Small intestine (tissue), 7 donors: ENCODE measurements at regions not wholly inside any gene's neighbourhood (a gene's known extent, or its start where the extent isn't known, plus 50 kb on each side); places are given as distances from the start of the nearest gene placed in this dataset.

Experiments used
- DNase-seq, 2 donors: peaks; one replicate each; pipeline versions ENCODE4 v3.0.0 to v3.0.0-alpha.2; 2013
- FAIRE-seq: peaks from 2 replicates; lab custom pipeline; 2012; peaks lifted over from hg19 to GRCh38; lab: Jason Lieb, UNC
- H3K27ac ChIP-seq, 3 donors: one replicate each; pipeline ENCODE4 v1.5.1; 2013; ENCODE audit warnings: low read length in 2 of 3, mild to moderate bottlenecking in 2 of 3, control low read depth in 1 of 3, inconsistent platforms in 1 of 3, low read depth in 1 of 3, moderate library complexity in 1 of 3
- H3K27me3 ChIP-seq, 3 donors: one replicate each; pipeline ENCODE4 v1.6.1; 2013; ENCODE audit warnings: low read length in 3 of 3, inconsistent platforms in 1 of 3; ENCODE audit not compliant: control insufficient read depth in 3 of 3, insufficient read depth in 3 of 3
- H3K36me3 ChIP-seq, 3 donors: one replicate each; pipeline ENCODE4 v1.6.1; 2013; ENCODE audit warnings: low read length in 3 of 3, inconsistent platforms in 1 of 3, low read depth in 1 of 3, mild to moderate bottlenecking in 1 of 3, moderate library complexity in 1 of 3; ENCODE audit not compliant: control insufficient read depth in 3 of 3, insufficient read depth in 2 of 3
- H3K4me1 ChIP-seq, 3 donors: one replicate each; pipeline ENCODE4 v1.6.1; 2013; ENCODE audit warnings: low read length in 2 of 3, inconsistent platforms in 1 of 3, low read depth in 1 of 3, mild to moderate bottlenecking in 1 of 3, moderate library complexity in 1 of 3; ENCODE audit not compliant: control insufficient read depth in 3 of 3, insufficient read depth in 2 of 3
- H3K4me3 ChIP-seq, 3 donors: one replicate each; pipeline ENCODE4 v1.5.1; 2013; ENCODE audit warnings: low read length in 3 of 3, control low read depth in 1 of 3, inconsistent platforms in 1 of 3, low read depth in 1 of 3, mild to moderate bottlenecking in 1 of 3, moderate library complexity in 1 of 3
- H3K9me3 ChIP-seq, 2 donors: one replicate each; pipeline ENCODE4 v1.6.1; 2013; ENCODE audit warnings: low read depth in 1 of 2, low read length in 1 of 2; ENCODE audit not compliant: control insufficient read depth in 2 of 2, insufficient read depth in 1 of 2
- WGBS, 3 donors: extraction: QIAGEN DNeasy Blood & Tissue Kit; methylation state at CpG; one replicate each; pipeline ENCODE4 v1.1.7; 2013; 5-methylcytosine and 5-hydroxymethylcytosine counted together
- donor health status: healthy with polysubstance abuse.
- donor health status: control.
- donor health status: control.
- donor health status: Bipolar disorder and iron deficiency.
- donor health status: healthy.

GRCh38 chr5:15377573-15378340 lies 122.2 kb upstream of the FBXL7 start:
- no peak overlapping the region for H3K4me3 ChIP-seq
- no peak for FAIRE-seq
- H3K27me3 ChIP-seq, result no peaks in the 10 kb centered on the region
- 76 to 87% (median 84%) methylated on average over 2 of the region's 2 CpGs for WGBS, 3 donors
- H3K36me3 ChIP-seq, result no peaks in the 10 kb centered on the region
- no peaks in the 10 kb centered on the region for H3K4me1 ChIP-seq
- DNase-seq, result no peak
- H3K9me3 ChIP-seq, result no peaks in the 10 kb centered on the region
- H3K27ac ChIP-seq, result no peak overlapping the region

GRCh38 chr5:15376803-15377202 lies 123.2 kb upstream of the FBXL7 start:
- no peaks in the 10 kb centered on the region for H3K4me1 ChIP-seq
- no peaks in the 10 kb centered on the region for H3K9me3 ChIP-seq
- no peak for DNase-seq
- H3K27ac ChIP-seq, result no peak overlapping the region
- no peak for FAIRE-seq
- no peak overlapping the region for H3K4me3 ChIP-seq
- H3K36me3 ChIP-seq, result no peaks in the 10 kb centered on the region
- 71 to 74% (median 73%) methylated on average over 2 of the region's 2 CpGs for WGBS, 3 donors
- H3K27me3 ChIP-seq, result no peaks in the 10 kb centered on the region

- H3K4me1 ChIP-seq, result no peaks in the 10 kb centered on the region
- H3K9me3 ChIP-seq, result no peaks in the 10 kb centered on the region
- no peaks in the 10 kb centered on the region for H3K36me3 ChIP-seq
- 67 to 83% (median 70%) methylated on average over 1 of the region's 1 CpG for WGBS, 3 donors
- FAIRE-seq (no peak), DNase-seq (no peak)
- no peaks in the 10 kb centered on the region for H3K27me3 ChIP-seq
- H3K27ac ChIP-seq, result no peak overlapping the region
- no peak overlapping the region for H3K4me3 ChIP-seq
Measured at GRCh38 chr5:15376088-15376487, 123.9 kb upstream of the FBXL7 start.

GRCh38 chr5:15375559-15375958 lies 124.4 kb upstream of the FBXL7 start:
- Histone ChIP-seq H3K27ac (no peak overlapping the region), H3K27me3 (no peaks in the 10 kb centered on the region), H3K4me3 (no peak overlapping the region), H3K4me1 (no peaks in the 10 kb centered on the region), H3K36me3 (no peaks in the 10 kb centered on the region), H3K9me3 (no peaks in the 10 kb centered on the region)
- FAIRE-seq, result no peak
- DNase-seq, result no peak
- 65 to 89% (median 79%) methylated on average over 1 of the region's 1 CpG for WGBS, 3 donors

- Histone ChIP-seq H3K9me3 (no peaks in the 10 kb centered on the region), H3K4me1 (no peaks in the 10 kb centered on the region), H3K36me3 (no peaks in the 10 kb centered on the region), H3K4me3 (no peak overlapping the region), H3K27ac (no peak overlapping the region), H3K27me3 (no peaks in the 10 kb centered on the region)
- no peak for FAIRE-seq
- no peak for DNase-seq
Measured at GRCh38 chr5:15374886-15375285, 125.1 kb upstream of the FBXL7 start.

GRCh38 chr5:15373151-15373550 lies 126.8 kb upstream of the FBXL7 start:
- Histone ChIP-seq H3K9me3 (no peaks in the 10 kb centered on the region), H3K4me3 (no peak overlapping the region), H3K4me1 (no peaks in the 10 kb centered on the region), H3K27ac (no peak overlapping the region), H3K36me3 (no peaks in the 10 kb centered on the region), H3K27me3 (no peaks in the 10 kb centered on the region)
- FAIRE-seq (no peak), DNase-seq (no peak)

- no peak overlapping the region for H3K27ac ChIP-seq
- H3K9me3 ChIP-seq, result no peaks in the 10 kb centered on the region
- peaks cover 0 to 4% (median 0%) of the 10 kb centered on the region in 3 donors for H3K4me1 ChIP-seq
- no peak overlapping the region for H3K4me3 ChIP-seq
- WGBS, 3 donors, result 52 to 80% (median 76%) methylated on average over 3 of the region's 3 CpGs
- no peaks in the 10 kb centered on the region for H3K27me3 ChIP-seq
- no peaks in the 10 kb centered on the region for H3K36me3 ChIP-seq
- DNase-seq, result no peak
- no peak for FAIRE-seq
Measured at GRCh38 chr5:15371184-15371583, 128.8 kb upstream of the FBXL7 start.

GRCh38 chr5:15368835-15369234 lies 131.1 kb upstream of the FBXL7 start:
- Histone ChIP-seq H3K9me3 (no peaks in the 10 kb centered on the region), H3K27me3 (no peaks in the 10 kb centered on the region), H3K27ac (no peak overlapping the region), H3K4me1 (peaks cover 0 to 4% (median 0%) of the 10 kb centered on the region in 3 donors), H3K36me3 (no peaks in the 10 kb centered on the region), H3K4me3 (no peak overlapping the region)
- 74 to 86% (median 86%) methylated on average over 2 of the region's 2 CpGs for WGBS, 3 donors
- FAIRE-seq, result no peak
- DNase-seq, result no peak

GRCh38 chr5:15367489-15367888 lies 132.5 kb upstream of the FBXL7 start:
- 90 to 93% (median 91%) methylated on average over 3 of the region's 3 CpGs for WGBS, 3 donors
- FAIRE-seq, result no peak

More at GRCh38 chr5:15367489-15367888, 132.5 kb upstream of the FBXL7 start:
- Histone ChIP-seq H3K9me3 (no peaks in the 10 kb centered on the region), H3K36me3 (no peaks in the 10 kb centered on the region), H3K4me3 (no peak overlapping the region), H3K27ac (no peak overlapping the region), H3K27me3 (no peaks in the 10 kb centered on the region), H3K4me1 (peaks cover 0 to 4% (median 0%) of the 10 kb centered on the region in 3 donors)
- no peak for DNase-seq
